DOHH2 (cell line): ENCODE measurements at regions not wholly inside any gene's neighbourhood (a gene's known extent, or its start where the extent isn't known, plus 50 kb on each side); places are given as distances from the start of the nearest gene placed in this dataset.

Experiments
- CTCF ChIP-seq: fragments of 200-600 bp; sonication (generic); IDR thresholded peaks from one replicate; pipeline ENCODE4 v1.5.1; 2014; ENCODE audit warnings: antibody characterized with exemption, mild to moderate bottlenecking, low read depth, low read length; ENCODE audit not compliant: poor library complexity, severe bottlenecking
- EZH2phosphoT487 ChIP-seq: fragments of 200-600 bp; sonication (generic); IDR thresholded peaks from 2 replicates; pipeline ENCODE4 v1.6.1; 2017; ENCODE audit warnings: borderline replicate concordance, mild to moderate bottlenecking, antibody characterized with exemption, low read length, moderate library complexity, mixed read lengths

- TF ChIP-seq CTCF (no peak), EZH2phosphoT487 (no peak)
Observed at GRCh38 chr3:113065336-113065735, 74.6 kb downstream of the GTPBP8 start.
